Ovary (tissue), 3 donors: ENCODE measurements at regions not wholly inside any gene's neighbourhood (a gene's known extent, or its start where the extent isn't known, plus 50 kb on each side); places are given as distances from the start of the nearest gene placed in this dataset.

Experiments
- CTCF ChIP-seq, 3 donors: fragments of 450-650 bp in 2 of 3; fragments of 200-600 bp in 1 of 3; IDR thresholded peaks; one replicate each; pipeline versions ENCODE4 v1.5.1 to v1.8.0; 2016 to 2022; ENCODE audit warnings: antibody characterized with exemption in 3 of 3, mild to moderate bottlenecking in 1 of 3
- POLR2A ChIP-seq: fragments of 450-650 bp; IDR thresholded peaks from one replicate; pipeline ENCODE4 v1.6.1; 2017; ENCODE audit warnings: antibody characterized with exemption, mild to moderate bottlenecking, moderate library complexity
- donor health status: DM: no; HTN: no; CAD: no.

- TF ChIP-seq CTCF (IDR thresholded peaks at IDR 0.05), result no peak
- no peak for TF ChIP-seq POLR2A
These were observed 417.5 kb upstream of the GRM3 start for GRCh38 chr7:86226191-86226590.
